ENCODE measurements at regions not wholly inside any gene's neighbourhood (a gene's known extent, or its start where the extent isn't known, plus 50 kb on each side); places are given as distances from the start of the nearest gene placed in this dataset.
A peak's percentile ranks its signal among the peaks of the same experiment; 100 is the strongest.

GRCh38 chr2:129388870-129389269, 590.6 kb upstream of the RAB6C start:
- H3K4me3 ChIP-seq = no peak overlapping the region

GRCh38 chr2:129393816-129394215, 585.6 kb upstream of the RAB6C start:
- Histone ChIP-seq H3K27me3 (no peaks in the 10 kb centered on the region), H3K36me3 (no peaks in the 10 kb centered on the region), H3K4me3 (no peak overlapping the region), H3K27ac (no peak overlapping the region), H3K9me3 (no peaks in the 10 kb centered on the region), H3K4me1 (no peaks in the 10 kb centered on the region)
- TF ChIP-seq POLR2A (IDR thresholded peaks at IDR 0.05) (no peak), CTCF (IDR thresholded peaks at IDR 0.05) (no peak)
- no peak for DNase-seq

More at GRCh38 chr2:129388870-129389269, 590.6 kb upstream of the RAB6C start:
- TF ChIP-seq POLR2A (IDR thresholded peaks at IDR 0.05) (no peak), CTCF (IDR thresholded peaks at IDR 0.05) (no peak)
- H3K9me3 ChIP-seq = no peaks in the 10 kb centered on the region
- H3K36me3 ChIP-seq = no peaks in the 10 kb centered on the region
- H3K4me1 ChIP-seq = no peaks in the 10 kb centered on the region
- no peak overlapping the region for H3K27ac ChIP-seq
- H3K27me3 ChIP-seq = no peaks in the 10 kb centered on the region
- DNase-seq = no peak

- Histone ChIP-seq H3K27me3 (no peaks in the 10 kb centered on the region), H3K36me3 (no peaks in the 10 kb centered on the region), H3K4me1 (no peaks in the 10 kb centered on the region), H3K9me3 (no peaks in the 10 kb centered on the region), H3K27ac (no peak overlapping the region), H3K4me3 (no peak overlapping the region)
- TF ChIP-seq CTCF (IDR thresholded peaks at IDR 0.05) (peak in 4 of 6 experiments; percentile 25 to 44 (median 40)), POLR2A (IDR thresholded peaks at IDR 0.05) (no peak)
- no peak for DNase-seq
These were observed 582.4 kb upstream of the RAB6C start for GRCh38 chr2:129396980-129397599.

- DNase-seq = no peak
- Histone ChIP-seq H3K9me3 (no peaks in the 10 kb centered on the region), H3K4me3 (no peak overlapping the region), H3K4me1 (no peaks in the 10 kb centered on the region), H3K27me3 (no peaks in the 10 kb centered on the region), H3K36me3 (no peaks in the 10 kb centered on the region), H3K27ac (no peak overlapping the region)
- TF ChIP-seq POLR2A (IDR thresholded peaks at IDR 0.05) = no peak
- no peak for TF ChIP-seq CTCF (IDR thresholded peaks at IDR 0.05)
These were observed 578.6 kb upstream of the RAB6C start for GRCh38 chr2:129400826-129401225.

GRCh38 chr2:129402076-129402475, 577.4 kb upstream of the RAB6C start:
- no peak for TF ChIP-seq CTCF (IDR thresholded peaks at IDR 0.05)
- no peak for TF ChIP-seq POLR2A (IDR thresholded peaks at IDR 0.05)
- Histone ChIP-seq H3K27me3 (no peaks in the 10 kb centered on the region), H3K36me3 (no peaks in the 10 kb centered on the region), H3K27ac (no peak overlapping the region), H3K9me3 (no peaks in the 10 kb centered on the region), H3K4me1 (no peaks in the 10 kb centered on the region), H3K4me3 (no peak overlapping the region)
- DNase-seq = no peak

All from Peyer's patch (tissue), 4 donors.